Right lobe of liver (tissue), 4 donors: ENCODE measurements at regions not wholly inside any gene's neighbourhood (a gene's known extent, or its start where the extent isn't known, plus 50 kb on each side); places are given as distances from the start of the nearest gene placed in this dataset.

Experiments
- POLR2A ChIP-seq: fragments of 450-650 bp; IDR thresholded peaks from one replicate; pipeline ENCODE4 v1.6.1; 2017; ENCODE audit warnings: antibody characterized with exemption, mild to moderate bottlenecking
- TF ChIP-seq, protein P1 (sequence below), 4 donors: fragments of 200-600 bp in 3 of 4; fragments of 450-650 bp in 1 of 4; IDR thresholded peaks; one replicate each; pipeline versions ENCODE4 v1.5.1 to v1.8.0; 2016 to 2022; ENCODE audit warnings: antibody characterized with exemption in 4 of 4, mild to moderate bottlenecking in 2 of 4
- donor health status: DM: no; HTN: no; CAD: no.
- donor health status: DM: no; HTN: no; CAD: no.
- donor health status: DM: no; HTN: yes; CAD: no.

DNA sequence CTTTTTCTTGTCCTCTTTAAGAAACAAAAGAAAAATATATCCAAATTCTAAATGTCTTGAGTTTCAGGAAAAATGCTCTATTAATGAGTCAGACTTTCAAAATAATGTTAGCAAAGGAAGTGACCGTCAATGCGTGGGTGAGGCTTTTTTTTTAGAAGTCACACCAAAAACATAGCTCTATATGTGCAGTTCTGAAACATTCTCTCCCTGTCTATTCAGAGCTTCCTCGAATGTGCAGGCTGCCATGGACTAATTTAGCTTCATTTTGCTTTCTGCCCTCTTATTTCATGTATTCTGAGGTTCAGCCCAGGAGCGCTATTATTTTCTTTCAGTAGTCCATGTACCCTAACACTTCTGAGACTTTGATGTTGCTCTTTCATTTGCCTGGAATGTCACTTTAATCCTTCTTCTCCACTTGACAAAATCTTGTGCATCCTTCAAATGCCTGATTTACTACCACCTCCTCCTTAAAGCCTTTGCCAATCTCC, 72.5 kb upstream of the RASA1 start:
- TF ChIP-seq POLR2A = no peak
- TF ChIP-seq, protein P1, sequence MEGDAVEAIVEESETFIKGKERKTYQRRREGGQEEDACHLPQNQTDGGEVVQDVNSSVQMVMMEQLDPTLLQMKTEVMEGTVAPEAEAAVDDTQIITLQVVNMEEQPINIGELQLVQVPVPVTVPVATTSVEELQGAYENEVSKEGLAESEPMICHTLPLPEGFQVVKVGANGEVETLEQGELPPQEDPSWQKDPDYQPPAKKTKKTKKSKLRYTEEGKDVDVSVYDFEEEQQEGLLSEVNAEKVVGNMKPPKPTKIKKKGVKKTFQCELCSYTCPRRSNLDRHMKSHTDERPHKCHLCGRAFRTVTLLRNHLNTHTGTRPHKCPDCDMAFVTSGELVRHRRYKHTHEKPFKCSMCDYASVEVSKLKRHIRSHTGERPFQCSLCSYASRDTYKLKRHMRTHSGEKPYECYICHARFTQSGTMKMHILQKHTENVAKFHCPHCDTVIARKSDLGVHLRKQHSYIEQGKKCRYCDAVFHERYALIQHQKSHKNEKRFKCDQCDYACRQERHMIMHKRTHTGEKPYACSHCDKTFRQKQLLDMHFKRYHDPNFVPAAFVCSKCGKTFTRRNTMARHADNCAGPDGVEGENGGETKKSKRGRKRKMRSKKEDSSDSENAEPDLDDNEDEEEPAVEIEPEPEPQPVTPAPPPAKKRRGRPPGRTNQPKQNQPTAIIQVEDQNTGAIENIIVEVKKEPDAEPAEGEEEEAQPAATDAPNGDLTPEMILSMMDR (IDR thresholded peaks at IDR 0.05) = no peak
